Endothelial cell of umbilical vein (primary cell): ENCODE measurements at regions not wholly inside any gene's neighbourhood (a gene's known extent, or its start where the extent isn't known, plus 50 kb on each side); places are given as distances from the start of the nearest gene placed in this dataset.

Experiments used
- BruUV-seq: library from RNA; stranded (reverse); fragments of 400-500 nt; replicated peaks from 2 replicates; lab custom pipeline; 2021; lab: Mats Ljungman, UMichigan
- CTCF ChIA-PET: fragments of 300-600, 350-600 bp; sonication (Branson Sonifier 250); formaldehyde crosslinking; loops from one replicate; lab custom pipeline; 2021; ENCODE audit warnings: antibody characterized with exemption, inconsistent platforms; lab: Charles Lee
- POLR2A ChIA-PET: fragments of 300-600, 350-600 bp; sonication (Branson Sonifier 250); formaldehyde crosslinking; loops from one replicate; lab custom pipeline; 2021; ENCODE audit warnings: antibody characterized with exemption, inconsistent platforms; lab: Charles Lee
- DNase-seq: peaks from one replicate; pipeline ENCODE4 v3.0.0-alpha.2; 2011; ENCODE audit warnings: low read depth, low spot score
- FAIRE-seq: peaks from 2 replicates; lab custom pipeline; 2011; peaks lifted over from hg19 to GRCh38; lab: Jason Lieb, UNC
- H2AFZ ChIP-seq: 2 replicates; pipeline ENCODE4 v1.6.0; 2012; ENCODE audit warnings: low read depth, low read length, control low read depth, inconsistent platforms
- H3K27ac ChIP-seq: 2 replicates; pipeline ENCODE4 v1.5.1; 2011; ENCODE audit warnings: low read depth, mild to moderate bottlenecking, control low read depth, low read length, moderate library complexity; ENCODE audit not compliant: insufficient read depth
- H3K27me3 ChIP-seq, 2 experiments: 2 replicates each; pipeline versions ENCODE4 v1.6.0 to v1.6.1; 2011; ENCODE audit warnings: low read length in 2 of 2, mixed read lengths in 1 of 2; ENCODE audit not compliant: control insufficient read depth in 2 of 2, insufficient read depth in 2 of 2
- H3K36me3 ChIP-seq, 2 experiments: 2 replicates in 1 of 2; 3 replicates in 1 of 2; pipeline ENCODE4 v1.5.1; 2011; ENCODE audit warnings: low read length in 2 of 2, mild to moderate bottlenecking in 1 of 2, moderate library complexity in 1 of 2; ENCODE audit not compliant: control insufficient read depth in 2 of 2, insufficient read depth in 2 of 2; ENCODE audit errors: extremely low read depth in 1 of 2
- H3K4me1 ChIP-seq: 3 replicates; pipeline ENCODE4 v1.5.1; 2011; ENCODE audit warnings: mild to moderate bottlenecking, low read length; ENCODE audit not compliant: control insufficient read depth, insufficient read depth; ENCODE audit errors: extremely low read depth
- H3K4me2 ChIP-seq: 2 replicates; pipeline ENCODE4 v1.6.1; 2011; ENCODE audit warnings: low read length, control low read depth, mixed read lengths; ENCODE audit not compliant: insufficient read depth
- H3K4me3 ChIP-seq, 3 experiments: fragments of 200-600 bp in 1 of 3; sonication (generic), shearing (Covaris generic) in 1 of 3; replicated peaks in 1 of 3; 2 replicates each; pipeline ENCODE4 v1.5.1; 2011 to 2016; ENCODE audit warnings: control low read depth in 3 of 3, low read length in 3 of 3, mild to moderate bottlenecking in 2 of 3, inconsistent platforms in 1 of 3, low read depth in 1 of 3, moderate library complexity in 1 of 3; ENCODE audit not compliant: insufficient read depth in 1 of 3
- H3K79me2 ChIP-seq: 2 replicates; pipeline ENCODE4 v1.6.0; 2012; ENCODE audit warnings: low read length, inconsistent platforms; ENCODE audit not compliant: control insufficient read depth, insufficient read depth
- H3K9ac ChIP-seq: replicated peaks from 2 replicates; pipeline ENCODE3; 2011; ENCODE audit warnings: low read length, control low read depth; ENCODE audit not compliant: insufficient read depth; ENCODE audit errors: extremely low read depth
- H3K9me1 ChIP-seq: replicated peaks from 3 replicates; pipeline ENCODE4 v1.6.0; 2011; ENCODE audit warnings: mild to moderate bottlenecking, low read length; ENCODE audit not compliant: control insufficient read depth, insufficient read depth; ENCODE audit errors: extremely low read depth
- H3K9me3 ChIP-seq: replicated peaks from 2 replicates; pipeline ENCODE4 v1.5.1; 2012; ENCODE audit warnings: low read length, inconsistent platforms; ENCODE audit not compliant: control insufficient read depth, insufficient read depth
- H4K20me1 ChIP-seq: replicated peaks from 2 replicates; pipeline ENCODE3; 2011; ENCODE audit warnings: mild to moderate bottlenecking, low read length; ENCODE audit not compliant: control insufficient read depth, insufficient read depth; ENCODE audit errors: extremely low read depth
- EZH2 ChIP-seq: IDR thresholded peaks from 2 replicates; pipeline ENCODE4 v1.6.1; 2012; ENCODE audit warnings: borderline replicate concordance, low read depth, mild to moderate bottlenecking, moderate library complexity, low read length, inconsistent platforms; ENCODE audit not compliant: severe bottlenecking
- FOS ChIP-seq: IDR thresholded peaks from 2 replicates; pipeline ENCODE4 v1.6.1; 2011; ENCODE audit warnings: mild to moderate bottlenecking, low read length, moderate library complexity, borderline replicate concordance; ENCODE audit not compliant: insufficient read depth
- GATA2 ChIP-seq: IDR thresholded peaks from 2 replicates; pipeline ENCODE4 v1.7.0; 2011; ENCODE audit warnings: low read depth, mild to moderate bottlenecking, moderate library complexity, mixed read lengths, low read length; ENCODE audit not compliant: insufficient read length, insufficient read depth
- JUN ChIP-seq: IDR thresholded peaks from 2 replicates; pipeline ENCODE4 v1.6.1; 2011; ENCODE audit warnings: borderline replicate concordance, low read depth; ENCODE audit not compliant: insufficient read length, insufficient read depth
- MYC ChIP-seq: IDR thresholded peaks from one replicate; pipeline ENCODE4 v1.6.1; 2011; ENCODE audit warnings: mild to moderate bottlenecking, low read depth, low read length
- POLR2A ChIP-seq: IDR thresholded peaks from 2 replicates; pipeline ENCODE4 v1.6.1; 2012; ENCODE audit warnings: low read depth, mild to moderate bottlenecking, control low read depth, low read length
- POLR2AphosphoS5 ChIP-seq: IDR thresholded peaks from 2 replicates; pipeline ENCODE4 v1.6.1; 2012; ENCODE audit warnings: low read depth, mild to moderate bottlenecking, control low read depth, low read length, moderate library complexity; ENCODE audit not compliant: insufficient read depth
- dilution Hi-C: fragments of 300-500 bp; cut with MboI; formaldehyde crosslinking; loops from one replicate; pipeline ENCODE4 v1.15.0; 2019; ENCODE audit warnings: low sequenced_read_pairs; ENCODE audit not compliant: extremely low pct_ligation_motif_present
- intact Hi-C: fragments of 100-400 bp; cut with micrococcal nuclease; formaldehyde crosslinking; loops from one replicate; pipeline ENCODE4 v1.10.0; 2022
- TF ChIP-seq, protein P1 (sequence below): IDR thresholded peaks from 2 replicates; pipeline ENCODE4 v1.6.1; 2011; ENCODE audit not compliant: insufficient read depth, insufficient read length
- TF ChIP-seq, protein P2 (sequence below), 2 donors: IDR thresholded peaks; 1 replicate in 1 of 2; 2 replicates in 1 of 2; pipeline ENCODE4 v1.5.1; 2011; ENCODE audit warnings: low read length in 2 of 2, mild to moderate bottlenecking in 2 of 2, moderate library complexity in 2 of 2, control low read depth in 1 of 2, inconsistent platforms in 1 of 2, low read depth in 1 of 2; ENCODE audit not compliant: insufficient read depth in 1 of 2; ENCODE audit errors: extremely low read depth in 1 of 2

DNA sequence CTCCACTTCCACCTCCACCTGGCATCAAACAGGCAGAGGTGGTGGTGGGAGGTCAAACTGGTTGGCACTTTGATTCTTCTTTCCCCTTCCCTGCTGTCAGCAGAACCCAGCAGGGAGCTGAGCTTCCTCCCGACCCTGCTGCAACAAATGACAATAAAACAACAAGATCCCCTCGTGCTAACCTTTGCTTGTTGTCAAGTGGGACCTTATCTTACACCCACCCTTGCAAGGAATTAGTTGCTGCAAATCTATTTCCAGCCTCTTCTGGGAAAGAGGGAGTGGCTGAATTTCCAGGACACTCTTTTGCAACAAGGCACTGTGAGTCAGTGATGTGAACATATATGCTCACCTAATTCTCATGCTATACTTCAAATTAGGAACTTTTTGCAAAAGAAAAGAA is 655.1 kb downstream of the DSC3 start:
- BruUV-seq, result no TSS peak
- FAIRE-seq (no peak), DNase-seq (no peak)
- POLR2A ChIA-PET, result no interaction called here
- intact Hi-C loops, result no loop called here
- Histone ChIP-seq H2AFZ (no peak overlapping the region), H3K27ac (no peak overlapping the region), H3K27me3 (no peaks in the 10 kb centered on the region), H3K4me1 (no peaks in the 10 kb centered on the region), H3K9me1 (no peaks in the 10 kb centered on the region), H3K4me3 (no peak overlapping the region), H3K4me2 (no peak overlapping the region), H3K36me3 (no peaks in the 10 kb centered on the region), H3K79me2 (no peaks in the 10 kb centered on the region), H3K9ac (no peak overlapping the region), H3K9me3 (peaks cover 6% of the 10 kb centered on the region), H4K20me1 (no peaks in the 10 kb centered on the region)
- dilution Hi-C loops, result no loop called here
- CTCF ChIA-PET, result no interaction called here
- TF ChIP-seq, protein P1, sequence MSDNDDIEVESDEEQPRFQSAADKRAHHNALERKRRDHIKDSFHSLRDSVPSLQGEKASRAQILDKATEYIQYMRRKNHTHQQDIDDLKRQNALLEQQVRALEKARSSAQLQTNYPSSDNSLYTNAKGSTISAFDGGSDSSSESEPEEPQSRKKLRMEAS, result no peak
- TF ChIP-seq MYC (no peak), JUN (no peak), EZH2 (no peak), FOS (no peak), POLR2AphosphoS5 (no peak), POLR2A (no peak), GATA2 (no peak)
- TF ChIP-seq, protein P2, sequence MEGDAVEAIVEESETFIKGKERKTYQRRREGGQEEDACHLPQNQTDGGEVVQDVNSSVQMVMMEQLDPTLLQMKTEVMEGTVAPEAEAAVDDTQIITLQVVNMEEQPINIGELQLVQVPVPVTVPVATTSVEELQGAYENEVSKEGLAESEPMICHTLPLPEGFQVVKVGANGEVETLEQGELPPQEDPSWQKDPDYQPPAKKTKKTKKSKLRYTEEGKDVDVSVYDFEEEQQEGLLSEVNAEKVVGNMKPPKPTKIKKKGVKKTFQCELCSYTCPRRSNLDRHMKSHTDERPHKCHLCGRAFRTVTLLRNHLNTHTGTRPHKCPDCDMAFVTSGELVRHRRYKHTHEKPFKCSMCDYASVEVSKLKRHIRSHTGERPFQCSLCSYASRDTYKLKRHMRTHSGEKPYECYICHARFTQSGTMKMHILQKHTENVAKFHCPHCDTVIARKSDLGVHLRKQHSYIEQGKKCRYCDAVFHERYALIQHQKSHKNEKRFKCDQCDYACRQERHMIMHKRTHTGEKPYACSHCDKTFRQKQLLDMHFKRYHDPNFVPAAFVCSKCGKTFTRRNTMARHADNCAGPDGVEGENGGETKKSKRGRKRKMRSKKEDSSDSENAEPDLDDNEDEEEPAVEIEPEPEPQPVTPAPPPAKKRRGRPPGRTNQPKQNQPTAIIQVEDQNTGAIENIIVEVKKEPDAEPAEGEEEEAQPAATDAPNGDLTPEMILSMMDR (IDR thresholded peaks at IDR 0.05; ENCODE audit: extremely low read depth in 1 of 2, insufficient read depth in 1 of 2, low read depth in 1 of 2, low read length in 2 of 2), result no peak
